Liver (tissue), 3 donors: ENCODE measurements at regions not wholly inside any gene's neighbourhood (a gene's known extent, or its start where the extent isn't known, plus 50 kb on each side); places are given as distances from the start of the nearest gene placed in this dataset.

Experiments
- TAF1 ChIP-seq: conservative IDR thresholded peaks from 2 replicates; pipeline ENCODE4 v1.6.1; 2016; ENCODE audit warnings: antibody characterized with exemption, mild to moderate bottlenecking
- TF ChIP-seq, protein P1 (sequence below): IDR thresholded peaks from 2 replicates; pipeline ENCODE4 v1.6.1; 2016; ENCODE audit warnings: antibody characterized with exemption
- TF ChIP-seq, protein P2 (sequence below): fragments of 150-350 bp; IDR thresholded peaks from 2 replicates; pipeline ENCODE4 v1.5.1; 2017; ENCODE audit warnings: improper control_type of control experiment, low read depth, low read length; ENCODE audit not compliant: missing input control
- donor health status: healthy.
- donor health status: healthy.

DNA sequence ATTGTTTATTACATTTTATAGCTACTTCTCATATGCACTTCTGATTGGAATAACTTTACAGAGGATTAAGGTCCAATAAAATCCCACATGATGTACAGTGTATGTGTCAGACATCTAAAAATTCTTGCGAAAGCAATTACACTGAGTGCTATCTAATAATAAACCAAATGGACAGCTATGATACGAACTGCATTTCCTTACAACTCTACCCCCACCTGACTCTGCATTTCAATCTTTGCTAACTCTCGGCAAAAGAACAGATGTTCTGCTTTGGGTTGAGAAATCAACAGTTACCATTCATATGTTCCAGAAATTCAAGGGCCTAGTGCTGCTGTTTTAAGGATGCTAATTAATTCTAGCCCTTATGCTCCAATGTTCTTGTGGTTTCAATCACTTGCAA lies 287.9 kb upstream of the NOCT start:
- TF ChIP-seq, protein P1, sequence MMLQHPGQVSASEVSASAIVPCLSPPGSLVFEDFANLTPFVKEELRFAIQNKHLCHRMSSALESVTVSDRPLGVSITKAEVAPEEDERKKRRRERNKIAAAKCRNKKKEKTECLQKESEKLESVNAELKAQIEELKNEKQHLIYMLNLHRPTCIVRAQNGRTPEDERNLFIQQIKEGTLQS, result no peak
- TF ChIP-seq, protein P2, sequence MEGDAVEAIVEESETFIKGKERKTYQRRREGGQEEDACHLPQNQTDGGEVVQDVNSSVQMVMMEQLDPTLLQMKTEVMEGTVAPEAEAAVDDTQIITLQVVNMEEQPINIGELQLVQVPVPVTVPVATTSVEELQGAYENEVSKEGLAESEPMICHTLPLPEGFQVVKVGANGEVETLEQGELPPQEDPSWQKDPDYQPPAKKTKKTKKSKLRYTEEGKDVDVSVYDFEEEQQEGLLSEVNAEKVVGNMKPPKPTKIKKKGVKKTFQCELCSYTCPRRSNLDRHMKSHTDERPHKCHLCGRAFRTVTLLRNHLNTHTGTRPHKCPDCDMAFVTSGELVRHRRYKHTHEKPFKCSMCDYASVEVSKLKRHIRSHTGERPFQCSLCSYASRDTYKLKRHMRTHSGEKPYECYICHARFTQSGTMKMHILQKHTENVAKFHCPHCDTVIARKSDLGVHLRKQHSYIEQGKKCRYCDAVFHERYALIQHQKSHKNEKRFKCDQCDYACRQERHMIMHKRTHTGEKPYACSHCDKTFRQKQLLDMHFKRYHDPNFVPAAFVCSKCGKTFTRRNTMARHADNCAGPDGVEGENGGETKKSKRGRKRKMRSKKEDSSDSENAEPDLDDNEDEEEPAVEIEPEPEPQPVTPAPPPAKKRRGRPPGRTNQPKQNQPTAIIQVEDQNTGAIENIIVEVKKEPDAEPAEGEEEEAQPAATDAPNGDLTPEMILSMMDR, result no peak
- no peak for TF ChIP-seq TAF1
